Stomach (tissue), 8 donors: ENCODE measurements at regions not wholly inside any gene's neighbourhood (a gene's known extent, or its start where the extent isn't known, plus 50 kb on each side); places are given as distances from the start of the nearest gene placed in this dataset.

ENCODE experiments used
- DNase-seq, 2 donors: peaks; one replicate each; pipeline versions ENCODE4 v3.0.0 to v3.0.0-alpha.2; 2013 to 2019
- H3K27ac ChIP-seq, 5 donors: fragments of 200-600 bp in 4 of 5; sonication (generic) in 4 of 5; one replicate each; pipeline ENCODE4 v1.5.1; 2013 to 2019; ENCODE audit warnings: mild to moderate bottlenecking in 1 of 5, moderate library complexity in 1 of 5
- H3K27me3 ChIP-seq, 3 donors: fragments of 200-600 bp; sonication (generic); one replicate each; pipeline ENCODE4 v1.5.1; 2017 to 2019; ENCODE audit warnings: mixed run types in 1 of 3
- H3K36me3 ChIP-seq, 4 donors: fragments of 200-600 bp; sonication (generic); 1 replicate in 3 of 4; 2 replicates in 1 of 4; pipeline ENCODE4 v1.5.1; 2016 to 2019
- H3K4me1 ChIP-seq, 4 donors: fragments of 200-600 bp; sonication (generic); one replicate each; pipeline ENCODE4 v1.5.1; 2016 to 2019
- H3K4me3 ChIP-seq, 4 donors: fragments of 200-600 bp; sonication (generic) in 3 of 4; one replicate each; pipeline ENCODE4 v1.5.1; 2016 to 2019; ENCODE audit warnings: mild to moderate bottlenecking in 1 of 4
- H3K9me3 ChIP-seq, 4 donors: fragments of 200-600 bp; sonication (generic); one replicate each; pipeline ENCODE4 v1.5.1; 2016 to 2019
- EP300 ChIP-seq: sonication (generic); formaldehyde crosslinking; IDR thresholded peaks from one replicate; pipeline ENCODE4 v1.6.1; 2017; ENCODE audit warnings: antibody characterized with exemption
- POLR2A ChIP-seq, 4 donors: fragments of 450-650 bp; IDR thresholded peaks; one replicate each; pipeline ENCODE4 v1.6.1; 2016; ENCODE audit warnings: antibody characterized with exemption in 4 of 4, control low read depth in 2 of 4, mild to moderate bottlenecking in 1 of 4, moderate library complexity in 1 of 4
- POLR2AphosphoS5 ChIP-seq, 3 donors: sonication (generic); formaldehyde crosslinking; IDR thresholded peaks; one replicate each; pipeline ENCODE4 v1.6.1; 2016; ENCODE audit warnings: antibody characterized with exemption in 3 of 3
- WGBS, 5 donors: extraction: QIAGEN DNeasy Blood & Tissue Kit in 3 of 5; methylation state at CpG; one replicate each; pipeline versions ENCODE4 v1.1.5 to v1.1.7; 2013 to 2018; 5-methylcytosine and 5-hydroxymethylcytosine counted together
- intact Hi-C: fragments of 100-400 bp; cut with DNase I; formaldehyde crosslinking; loops from one replicate; pipeline ENCODE4 v1.15.1; 2023; ENCODE audit warnings: low total_unique reads
- TF ChIP-seq, protein P1 (sequence below), 7 experiments: fragments of 450-650 bp in 4 of 7; fragments of 200-600 bp in 3 of 7; sonication (generic) in 3 of 7; IDR thresholded peaks; one replicate each; pipeline ENCODE4 v1.5.1; 2016 to 2019; ENCODE audit warnings: antibody characterized with exemption in 7 of 7, control low read depth in 2 of 7, mild to moderate bottlenecking in 1 of 7
- donor health status: healthy with polysubstance abuse.
- donor health status: Bipolar disorder and iron deficiency.
- donor health status: healthy.

DNA sequence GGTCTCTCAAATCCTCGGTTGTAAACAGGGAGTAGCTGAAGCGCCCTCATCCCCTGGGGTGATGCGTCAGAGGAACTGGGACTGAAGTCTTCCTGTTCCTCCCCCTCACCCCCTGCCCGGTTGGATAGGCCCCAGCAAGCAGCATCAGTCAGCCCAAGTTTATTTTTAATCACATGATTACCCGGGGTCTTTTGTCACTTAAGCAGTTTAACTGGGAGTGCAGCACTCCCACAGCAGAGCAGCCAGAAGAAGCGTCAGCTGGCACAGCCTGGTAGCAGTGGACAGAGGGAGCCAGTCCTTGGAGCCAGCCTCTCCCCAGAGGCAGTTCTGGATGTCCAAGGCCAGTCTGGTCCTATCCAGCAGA is 342.1 kb downstream of the CTTN start:
- Histone ChIP-seq H3K27me3 (peaks cover 0 to 34% (median 0%) of the 10 kb centered on the region in 3 donors), H3K36me3 (no peaks in the 10 kb centered on the region), H3K4me3 (no peak overlapping the region), H3K9me3 (no peaks in the 10 kb centered on the region), H3K27ac (no peak overlapping the region), H3K4me1 (peaks cover 0 to 13% (median 11%) of the 10 kb centered on the region in 4 donors)
- DNase-seq, result no peak
- intact Hi-C loops, result no loop called here
- TF ChIP-seq POLR2A (IDR thresholded peaks at IDR 0.05), result no peak
- TF ChIP-seq, protein P1, sequence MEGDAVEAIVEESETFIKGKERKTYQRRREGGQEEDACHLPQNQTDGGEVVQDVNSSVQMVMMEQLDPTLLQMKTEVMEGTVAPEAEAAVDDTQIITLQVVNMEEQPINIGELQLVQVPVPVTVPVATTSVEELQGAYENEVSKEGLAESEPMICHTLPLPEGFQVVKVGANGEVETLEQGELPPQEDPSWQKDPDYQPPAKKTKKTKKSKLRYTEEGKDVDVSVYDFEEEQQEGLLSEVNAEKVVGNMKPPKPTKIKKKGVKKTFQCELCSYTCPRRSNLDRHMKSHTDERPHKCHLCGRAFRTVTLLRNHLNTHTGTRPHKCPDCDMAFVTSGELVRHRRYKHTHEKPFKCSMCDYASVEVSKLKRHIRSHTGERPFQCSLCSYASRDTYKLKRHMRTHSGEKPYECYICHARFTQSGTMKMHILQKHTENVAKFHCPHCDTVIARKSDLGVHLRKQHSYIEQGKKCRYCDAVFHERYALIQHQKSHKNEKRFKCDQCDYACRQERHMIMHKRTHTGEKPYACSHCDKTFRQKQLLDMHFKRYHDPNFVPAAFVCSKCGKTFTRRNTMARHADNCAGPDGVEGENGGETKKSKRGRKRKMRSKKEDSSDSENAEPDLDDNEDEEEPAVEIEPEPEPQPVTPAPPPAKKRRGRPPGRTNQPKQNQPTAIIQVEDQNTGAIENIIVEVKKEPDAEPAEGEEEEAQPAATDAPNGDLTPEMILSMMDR (IDR thresholded peaks at IDR 0.05), result no peak
- no peak for TF ChIP-seq EP300
- no peak for TF ChIP-seq POLR2AphosphoS5 (IDR thresholded peaks at IDR 0.05)
- WGBS, 5 donors, result 51 to 73% (median 61%) methylated on average over 6 of the region's 6 CpGs

GRCh38 chr11:70741085-70741484 is 342.8 kb downstream of the CTTN start:
- intact Hi-C loops, result no loop called here
- Histone ChIP-seq H3K9me3 (no peaks in the 10 kb centered on the region), H3K36me3 (no peaks in the 10 kb centered on the region), H3K4me1 (peaks cover 0 to 13% (median 11%) of the 10 kb centered on the region in 4 donors), H3K27me3 (peaks cover 0 to 35% (median 0%) of the 10 kb centered on the region in 3 donors), H3K4me3 (no peak overlapping the region), H3K27ac (no peak overlapping the region)
- no peak for DNase-seq
- no peak for TF ChIP-seq EP300
- TF ChIP-seq, protein P1 (IDR thresholded peaks at IDR 0.05), result no peak
- TF ChIP-seq POLR2AphosphoS5 (IDR thresholded peaks at IDR 0.05), result no peak
- no peak for TF ChIP-seq POLR2A (IDR thresholded peaks at IDR 0.05)
- WGBS, 5 donors, result 86 to 96% (median 93%) methylated on average over 3 of the region's 3 CpGs

DNA sequence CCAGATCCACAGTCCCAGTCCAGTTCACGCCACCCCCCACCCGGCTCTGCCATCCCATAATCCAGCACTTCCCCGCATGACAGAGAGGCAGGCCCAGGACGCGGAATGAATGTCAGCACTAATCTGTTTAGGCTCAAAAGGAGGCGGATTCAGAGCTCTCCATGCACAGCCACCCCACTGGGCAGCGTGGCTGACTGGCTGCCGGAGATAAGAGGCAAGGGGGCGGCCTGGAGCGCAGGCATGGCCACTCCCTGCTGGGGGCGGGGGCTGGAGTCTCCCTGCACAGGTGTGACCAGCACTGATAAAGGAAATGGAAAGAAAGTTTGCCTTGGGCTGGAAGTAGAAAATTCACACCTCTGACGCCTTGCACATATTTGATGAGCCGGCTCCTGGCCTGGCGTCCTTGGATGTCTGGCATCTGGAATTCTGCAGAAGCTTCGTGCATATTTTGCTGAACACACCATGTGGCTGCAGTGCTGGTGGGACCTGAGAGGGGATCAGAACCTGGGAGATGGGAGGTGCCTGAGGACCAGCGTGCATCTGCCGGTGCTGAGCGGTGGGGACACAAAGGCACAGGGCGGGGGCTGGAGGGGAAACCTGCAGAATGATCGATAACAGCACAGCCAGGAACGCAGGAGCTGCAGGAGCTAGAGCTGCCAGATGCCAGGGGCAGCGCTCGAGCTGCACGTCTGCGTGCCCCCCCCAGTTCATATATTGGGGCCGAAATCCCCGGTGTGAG is 344.4 kb downstream of the CTTN start:
- Histone ChIP-seq H3K9me3 (no peaks in the 10 kb centered on the region), H3K27me3 (peaks cover 0 to 35% (median 0%) of the 10 kb centered on the region in 3 donors), H3K36me3 (no peaks in the 10 kb centered on the region), H3K4me1 (peaks cover 0 to 13% (median 11%) of the 10 kb centered on the region in 4 donors), H3K27ac (no peak overlapping the region), H3K4me3 (no peak overlapping the region)
- intact Hi-C loops, result no loop called here
- DNase-seq, result peak; percentile 82 to 92
- no peak for TF ChIP-seq EP300
- TF ChIP-seq POLR2AphosphoS5 (IDR thresholded peaks at IDR 0.05), result peak in 1 of 3 donors; percentile 58
- 26 to 39% (median 32%) methylated on average over 27 of the region's 27 CpGs for WGBS, 5 donors

- no peaks in the 10 kb centered on the region for H3K36me3 ChIP-seq
Observed at GRCh38 chr11:70743329-70743728, 345.0 kb downstream of the CTTN start.

DNA sequence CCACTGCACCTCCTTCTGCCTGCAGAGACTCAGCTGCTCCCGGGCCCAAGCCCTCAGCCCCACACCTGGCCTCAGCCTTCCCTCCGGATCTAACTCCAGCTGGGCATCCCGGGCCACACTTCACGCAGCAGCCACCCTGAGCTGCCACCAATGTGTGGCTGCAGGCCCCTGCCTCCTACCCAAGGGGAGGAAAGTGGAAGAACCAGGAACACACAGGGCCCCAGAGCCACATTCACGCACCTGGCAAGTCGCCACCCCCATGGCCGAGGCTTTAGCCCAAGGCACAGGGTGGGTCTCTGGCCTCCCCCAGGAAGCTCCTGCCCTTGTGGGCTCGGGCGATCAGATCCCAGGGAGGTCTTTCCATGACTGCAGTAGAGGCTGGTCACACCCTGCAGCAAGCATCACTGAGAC is 345.6 kb downstream of the CTTN start:
- Histone ChIP-seq H3K9me3 (no peaks in the 10 kb centered on the region), H3K36me3 (no peaks in the 10 kb centered on the region), H3K4me3 (no peak overlapping the region), H3K27ac (no peak overlapping the region), H3K4me1 (peaks cover 0 to 13% (median 11%) of the 10 kb centered on the region in 4 donors), H3K27me3 (peaks cover 0 to 35% (median 0%) of the 10 kb centered on the region in 3 donors)
- TF ChIP-seq POLR2AphosphoS5 (IDR thresholded peaks at IDR 0.05), result no peak
- no peak for TF ChIP-seq EP300
- TF ChIP-seq POLR2A (IDR thresholded peaks at IDR 0.05), result no peak
- TF ChIP-seq, protein P1 (IDR thresholded peaks at IDR 0.05), result no peak
- WGBS, 5 donors, result 74 to 85% (median 82%) methylated on average over 5 to 9 of the region's 9 CpGs
- no peak for DNase-seq
- intact Hi-C loops, result no loop called here

More at GRCh38 chr11:70743329-70743728, 345.0 kb downstream of the CTTN start:
- TF ChIP-seq EP300, result no peak
- no peak for DNase-seq
- no peak overlapping the region for H3K27ac ChIP-seq
- intact Hi-C loops, result no loop called here
- H3K4me3 ChIP-seq, result no peak overlapping the region
- H3K27me3 ChIP-seq, result peaks cover 0 to 35% (median 0%) of the 10 kb centered on the region in 3 donors
- WGBS, 5 donors, result 73 to 89% (median 87%) methylated on average over 9 of the region's 9 CpGs
- peaks cover 0 to 13% (median 11%) of the 10 kb centered on the region in 4 donors for H3K4me1 ChIP-seq
- no peaks in the 10 kb centered on the region for H3K9me3 ChIP-seq
